IPS-20b (cell line): ENCODE measurements at regions not wholly inside any gene's neighbourhood (a gene's known extent, or its start where the extent isn't known, plus 50 kb on each side); places are given as distances from the start of the nearest gene placed in this dataset.
"Not testable (repeated sequence)": the region's sequence is repeated elsewhere in the genome, so short reads cannot be mapped to it uniquely, and the experiment has no call there.

ENCODE experiments used
- H3K27ac ChIP-seq: one replicate; pipeline ENCODE4 v1.5.1; 2013; ENCODE audit warnings: low read length
- H3K27me3 ChIP-seq: 2 replicates; pipeline ENCODE4 v1.6.1; 2013; ENCODE audit warnings: mild to moderate bottlenecking, low read length, inconsistent platforms; ENCODE audit not compliant: insufficient read depth
- H3K36me3 ChIP-seq: 2 replicates; pipeline ENCODE4 v1.6.1; 2013; ENCODE audit warnings: low read depth, mild to moderate bottlenecking, inconsistent platforms, low read length, moderate library complexity; ENCODE audit not compliant: insufficient read depth
- H3K4me1 ChIP-seq: 2 replicates; pipeline ENCODE4 v1.6.1; 2013; ENCODE audit warnings: mild to moderate bottlenecking, control low read depth, inconsistent platforms, low read length, moderate library complexity; ENCODE audit not compliant: insufficient read depth
- H3K4me3 ChIP-seq: 2 replicates; pipeline ENCODE4 v1.5.1; 2013; ENCODE audit warnings: mild to moderate bottlenecking, low read length, inconsistent platforms
- H3K9ac ChIP-seq: 2 replicates; pipeline ENCODE4 v1.6.1; 2013; ENCODE audit warnings: low read depth, mild to moderate bottlenecking, inconsistent platforms, low read length, moderate library complexity
- H3K9me3 ChIP-seq: 2 replicates; pipeline ENCODE4 v1.6.1; 2013; ENCODE audit warnings: mild to moderate bottlenecking, low read depth, low read length, inconsistent platforms; ENCODE audit not compliant: insufficient read depth

GRCh38 chr19:22515435-22515834 lies 93.3 kb upstream of the ZNF98 start:
- no peak overlapping the region for H3K9ac ChIP-seq
- H3K9me3 ChIP-seq: peaks cover 84% of the 10 kb centered on the region
- no peaks in the 10 kb centered on the region for H3K4me1 ChIP-seq
- no peaks in the 10 kb centered on the region for H3K27me3 ChIP-seq
- H3K27ac ChIP-seq: no peak overlapping the region
- no peak overlapping the region for H3K4me3 ChIP-seq
- no peaks in the 10 kb centered on the region for H3K36me3 ChIP-seq

GRCh38 chr19:22503524-22503923 lies 81.4 kb upstream of the ZNF98 start:
- Histone ChIP-seq H3K4me1 (no peaks in the 10 kb centered on the region), H3K9ac (no peak overlapping the region), H3K9me3 (peaks cover 93% of the 10 kb centered on the region), H3K27me3 (no peaks in the 10 kb centered on the region), H3K36me3 (no peaks in the 10 kb centered on the region), H3K4me3 (no peak overlapping the region), H3K27ac (no peak overlapping the region)

GRCh38 chr19:22502766-22503165 lies 80.6 kb upstream of the ZNF98 start:
- H3K9me3 ChIP-seq: peaks cover 86% of the 10 kb centered on the region
- H3K36me3 ChIP-seq: no peaks in the 10 kb centered on the region
- H3K27me3 ChIP-seq: no peaks in the 10 kb centered on the region
- H3K4me3 ChIP-seq: no peak overlapping the region
- no peaks in the 10 kb centered on the region for H3K4me1 ChIP-seq
- H3K9ac ChIP-seq: no peak overlapping the region
- no peak overlapping the region for H3K27ac ChIP-seq

GRCh38 chr19:22498831-22499430 lies 76.8 kb upstream of the ZNF98 start:
- H3K9me3 ChIP-seq: peaks cover 85% of the 10 kb centered on the region
- H3K9ac ChIP-seq, H3K36me3 ChIP-seq, H3K4me1 ChIP-seq, H3K4me3 ChIP-seq, H3K27ac ChIP-seq, H3K27me3 ChIP-seq: not testable (repeated sequence)

- peaks cover 96% of the 10 kb centered on the region for H3K9me3 ChIP-seq
- no peaks in the 10 kb centered on the region for H3K36me3 ChIP-seq
- H3K4me3 ChIP-seq: no peak overlapping the region
- no peak overlapping the region for H3K9ac ChIP-seq
- H3K27me3 ChIP-seq: no peaks in the 10 kb centered on the region
- H3K4me1 ChIP-seq: no peaks in the 10 kb centered on the region
- no peak overlapping the region for H3K27ac ChIP-seq
Measured at GRCh38 chr19:22491746-22492145, 69.6 kb upstream of the ZNF98 start.

GRCh38 chr19:22483514-22483913 lies 61.4 kb upstream of the ZNF98 start:
- H3K36me3 ChIP-seq, H3K9ac ChIP-seq, H3K4me1 ChIP-seq, H3K27ac ChIP-seq, H3K4me3 ChIP-seq, H3K27me3 ChIP-seq: not testable (repeated sequence)
- H3K9me3 ChIP-seq: peaks cover 93% of the 10 kb centered on the region

GRCh38 chr19:22472180-22472637 lies 50.1 kb upstream of the ZNF98 start:
- Histone ChIP-seq H3K9me3 (peaks cover 90% of the 10 kb centered on the region), H3K27ac (no peak overlapping the region), H3K4me1 (no peaks in the 10 kb centered on the region), H3K36me3 (no peaks in the 10 kb centered on the region), H3K9ac (no peak overlapping the region), H3K27me3 (no peaks in the 10 kb centered on the region), H3K4me3 (no peak overlapping the region)
